Peyer's patch (tissue), 4 donors: ENCODE measurements at regions not wholly inside any gene's neighbourhood (a gene's known extent, or its start where the extent isn't known, plus 50 kb on each side); places are given as distances from the start of the nearest gene placed in this dataset.

Source experiments
- DNase-seq, 3 donors: peaks; one replicate each; pipeline ENCODE4 v3.0.0-alpha.2; 2017 to 2019
- H3K27ac ChIP-seq, 4 donors: fragments of 200-600 bp; sonication (generic); one replicate each; pipeline ENCODE4 v1.5.1; 2016 to 2019
- H3K27me3 ChIP-seq, 2 donors: fragments of 200-600 bp; sonication (generic); one replicate each; pipeline ENCODE4 v1.5.1; 2019
- H3K36me3 ChIP-seq, 3 donors: fragments of 200-600 bp; sonication (generic); one replicate each; pipeline ENCODE4 v1.5.1; 2016 to 2019
- H3K4me1 ChIP-seq, 4 donors: fragments of 200-600 bp; sonication (generic); one replicate each; pipeline ENCODE4 v1.5.1; 2016 to 2019
- H3K4me3 ChIP-seq, 4 donors: fragments of 200-600 bp; sonication (generic); 1 replicate in 3 of 4; 2 replicates in 1 of 4; pipeline ENCODE4 v1.5.1; 2016 to 2019; ENCODE audit warnings: mild to moderate bottlenecking in 1 of 4
- H3K9me3 ChIP-seq, 4 donors: fragments of 200-600 bp; sonication (generic); one replicate each; pipeline ENCODE4 v1.5.1; 2016 to 2019; ENCODE audit warnings: mild to moderate bottlenecking in 1 of 4
- CTCF ChIP-seq, 6 experiments: fragments of 450-650 bp in 4 of 6; fragments of 200-600 bp in 2 of 6; sonication (generic) in 1 of 6; IDR thresholded peaks; one replicate each; pipeline ENCODE4 v1.5.1; 2017 to 2019; ENCODE audit warnings: antibody characterized with exemption in 6 of 6, mild to moderate bottlenecking in 3 of 6, moderate library complexity in 1 of 6
- POLR2A ChIP-seq, 2 donors: fragments of 450-650 bp; IDR thresholded peaks; one replicate each; pipeline ENCODE4 v1.5.1; 2017; ENCODE audit warnings: antibody characterized with exemption in 2 of 2, mild to moderate bottlenecking in 2 of 2, moderate library complexity in 2 of 2

- no peaks in the 10 kb centered on the region for H3K36me3 ChIP-seq
- TF ChIP-seq POLR2A (IDR thresholded peaks at IDR 0.05): no peak
- TF ChIP-seq CTCF (IDR thresholded peaks at IDR 0.05): no peak
- H3K27ac ChIP-seq: no peak overlapping the region
- H3K27me3 ChIP-seq: no peaks in the 10 kb centered on the region
- H3K4me1 ChIP-seq: no peaks in the 10 kb centered on the region
- no peak overlapping the region for H3K4me3 ChIP-seq
- H3K9me3 ChIP-seq: no peaks in the 10 kb centered on the region
- no peak for DNase-seq
These were observed 515.8 kb downstream of the PREX1 start for GRCh38 chr20:48311956-48312355.

GRCh38 chr20:48310305-48310704 is 517.5 kb downstream of the PREX1 start:
- no peak for DNase-seq
- TF ChIP-seq CTCF (IDR thresholded peaks at IDR 0.05) (no peak), POLR2A (IDR thresholded peaks at IDR 0.05) (no peak)
- Histone ChIP-seq H3K27ac (no peak overlapping the region), H3K4me3 (no peak overlapping the region), H3K36me3 (no peaks in the 10 kb centered on the region), H3K27me3 (no peaks in the 10 kb centered on the region), H3K9me3 (no peaks in the 10 kb centered on the region), H3K4me1 (no peaks in the 10 kb centered on the region)

- Histone ChIP-seq H3K36me3 (no peaks in the 10 kb centered on the region), H3K27ac (no peak overlapping the region), H3K4me3 (no peak overlapping the region), H3K27me3 (no peaks in the 10 kb centered on the region), H3K4me1 (no peaks in the 10 kb centered on the region), H3K9me3 (no peaks in the 10 kb centered on the region)
- TF ChIP-seq POLR2A (IDR thresholded peaks at IDR 0.05) (no peak), CTCF (IDR thresholded peaks at IDR 0.05) (no peak)
- DNase-seq: no peak
These were observed 518.5 kb downstream of the PREX1 start for GRCh38 chr20:48309293-48309692.

GRCh38 chr20:48308882-48309281 is 518.9 kb downstream of the PREX1 start:
- H3K4me1 ChIP-seq: no peaks in the 10 kb centered on the region
- no peak overlapping the region for H3K4me3 ChIP-seq
- H3K36me3 ChIP-seq: no peaks in the 10 kb centered on the region
- no peak for DNase-seq
- no peak overlapping the region for H3K27ac ChIP-seq
- TF ChIP-seq POLR2A (IDR thresholded peaks at IDR 0.05) (no peak), CTCF (IDR thresholded peaks at IDR 0.05) (no peak)
- H3K27me3 ChIP-seq: no peaks in the 10 kb centered on the region
- no peaks in the 10 kb centered on the region for H3K9me3 ChIP-seq

- H3K27me3 ChIP-seq: no peaks in the 10 kb centered on the region
- H3K27ac ChIP-seq: no peak overlapping the region
- H3K4me1 ChIP-seq: no peaks in the 10 kb centered on the region
- no peak overlapping the region for H3K4me3 ChIP-seq
- TF ChIP-seq POLR2A (IDR thresholded peaks at IDR 0.05): no peak
- TF ChIP-seq CTCF (IDR thresholded peaks at IDR 0.05): no peak
- H3K9me3 ChIP-seq: no peaks in the 10 kb centered on the region
- no peaks in the 10 kb centered on the region for H3K36me3 ChIP-seq
- no peak for DNase-seq
These were observed 519.5 kb downstream of the PREX1 start for GRCh38 chr20:48308232-48308781.

GRCh38 chr20:48307277-48307676 is 520.5 kb downstream of the PREX1 start:
- no peaks in the 10 kb centered on the region for H3K4me1 ChIP-seq
- TF ChIP-seq CTCF (IDR thresholded peaks at IDR 0.05) (no peak), POLR2A (IDR thresholded peaks at IDR 0.05) (no peak)
- no peak overlapping the region for H3K27ac ChIP-seq
- no peak for DNase-seq
- H3K27me3 ChIP-seq: no peaks in the 10 kb centered on the region
- H3K4me3 ChIP-seq: no peak overlapping the region
- H3K9me3 ChIP-seq: no peaks in the 10 kb centered on the region
- H3K36me3 ChIP-seq: no peaks in the 10 kb centered on the region
